HEK293T (cell line): ENCODE measurements at regions not wholly inside any gene's neighbourhood (a gene's known extent, or its start where the extent isn't known, plus 50 kb on each side); places are given as distances from the start of the nearest gene placed in this dataset.

Source experiments
- ARNT ChIP-seq: fragments of 450-650 bp; IDR thresholded peaks from 2 replicates; pipeline ENCODE4 v1.6.1; 2017; ENCODE audit warnings: mild to moderate bottlenecking
- ELF4 ChIP-seq: fragments of 450-650 bp; IDR thresholded peaks from 2 replicates; pipeline ENCODE4 v1.6.1; 2017; ENCODE audit warnings: antibody characterized with exemption
- FOXM1 ChIP-seq: fragments of 450-650 bp; IDR thresholded peaks from 2 replicates; pipeline ENCODE4 v1.6.1; 2017; ENCODE audit warnings: mild to moderate bottlenecking, borderline replicate concordance
- SUZ12 ChIP-seq: fragments of 450-650 bp; IDR thresholded peaks from 2 replicates; pipeline ENCODE4 v1.6.1; 2016; ENCODE audit warnings: mild to moderate bottlenecking

DNA sequence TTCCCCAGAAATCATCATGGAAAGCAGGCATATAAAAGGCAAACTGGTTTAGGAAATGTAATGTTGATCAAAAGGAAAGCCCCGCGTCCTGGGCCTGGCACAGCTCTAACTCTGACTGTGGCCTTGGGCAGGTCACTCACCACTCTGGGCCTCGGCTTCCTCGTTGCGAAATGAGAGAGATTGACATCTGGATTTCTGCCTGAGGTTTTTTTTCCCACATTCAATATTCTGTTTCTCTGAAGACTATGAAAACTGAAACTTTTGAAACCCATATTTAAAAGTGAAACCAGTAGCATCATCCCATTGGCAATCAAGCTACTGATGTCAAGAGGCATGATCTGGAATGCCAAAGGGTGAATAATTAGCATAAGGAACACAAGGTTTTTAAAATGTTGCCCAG is 369.7 kb upstream of the NPVF start:
- TF ChIP-seq FOXM1 (no peak), ARNT (no peak), SUZ12 (no peak), ELF4 (no peak)
